ENCODE measurements at regions not wholly inside any gene's neighbourhood (a gene's known extent, or its start where the extent isn't known, plus 50 kb on each side); places are given as distances from the start of the nearest gene placed in this dataset.

GRCh38 chr1:36553591-36554322, 71.0 kb upstream of the CSF3R start:
- Histone ChIP-seq H3K27me3 (replicated peaks; ENCODE audit: insufficient read depth, low read length) (peaks cover 88% of the 10 kb centered on the region), H3K9me2 (replicated peaks; ENCODE audit: insufficient read depth, low read length) (no peaks in the 10 kb centered on the region), H3K79me2 (ENCODE audit: low read length) (no peaks in the 10 kb centered on the region), H3K9ac (ENCODE audit: low read length) (no peak overlapping the region), H3F3A (ENCODE audit: insufficient read depth, low read length) (no peaks in the 10 kb centered on the region), H3K4me1 (ENCODE audit: low read length) (no peaks in the 10 kb centered on the region), H2AFZ (ENCODE audit: low read length) (no peak overlapping the region), H3K9me3 (replicated peaks; ENCODE audit: insufficient read depth, low read length) (no peaks in the 10 kb centered on the region), H3K36me3 (replicated peaks; ENCODE audit: insufficient read depth, low read length) (no peaks in the 10 kb centered on the region), H4K20me1 (ENCODE audit: insufficient read depth, low read length) (no peaks in the 10 kb centered on the region), H3K4me2 (ENCODE audit: low read depth, low read length) (no peak overlapping the region), H3K27ac (ENCODE audit: low read length) (no peak overlapping the region), H3K4me3 (ENCODE audit: low read length) (no peak overlapping the region)
- TF ChIP-seq, protein P1, sequence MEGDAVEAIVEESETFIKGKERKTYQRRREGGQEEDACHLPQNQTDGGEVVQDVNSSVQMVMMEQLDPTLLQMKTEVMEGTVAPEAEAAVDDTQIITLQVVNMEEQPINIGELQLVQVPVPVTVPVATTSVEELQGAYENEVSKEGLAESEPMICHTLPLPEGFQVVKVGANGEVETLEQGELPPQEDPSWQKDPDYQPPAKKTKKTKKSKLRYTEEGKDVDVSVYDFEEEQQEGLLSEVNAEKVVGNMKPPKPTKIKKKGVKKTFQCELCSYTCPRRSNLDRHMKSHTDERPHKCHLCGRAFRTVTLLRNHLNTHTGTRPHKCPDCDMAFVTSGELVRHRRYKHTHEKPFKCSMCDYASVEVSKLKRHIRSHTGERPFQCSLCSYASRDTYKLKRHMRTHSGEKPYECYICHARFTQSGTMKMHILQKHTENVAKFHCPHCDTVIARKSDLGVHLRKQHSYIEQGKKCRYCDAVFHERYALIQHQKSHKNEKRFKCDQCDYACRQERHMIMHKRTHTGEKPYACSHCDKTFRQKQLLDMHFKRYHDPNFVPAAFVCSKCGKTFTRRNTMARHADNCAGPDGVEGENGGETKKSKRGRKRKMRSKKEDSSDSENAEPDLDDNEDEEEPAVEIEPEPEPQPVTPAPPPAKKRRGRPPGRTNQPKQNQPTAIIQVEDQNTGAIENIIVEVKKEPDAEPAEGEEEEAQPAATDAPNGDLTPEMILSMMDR (IDR thresholded peaks at IDR 0.05; ENCODE audit: low read length), result peak; percentile 79
- no peak for TF ChIP-seq EZH2phosphoT487 (IDR thresholded peaks at IDR 0.05; ENCODE audit: low read length)
- peak; percentile 59 for DNase-seq

GRCh38 chr1:36542962-36543515, 60.3 kb upstream of the CSF3R start:
- H3K4me2 ChIP-seq (ENCODE audit: low read depth, low read length), result no peak overlapping the region
- no peak for TF ChIP-seq EZH2 (optimal IDR thresholded peaks at IDR 0.05; ENCODE audit: low read depth, low read length)
- TF ChIP-seq, protein P1 (IDR thresholded peaks at IDR 0.05; ENCODE audit: low read length), result peak; percentile 25
- H4K20me1 ChIP-seq (ENCODE audit: insufficient read depth, low read length), result no peaks in the 10 kb centered on the region
- no peaks in the 10 kb centered on the region for H3F3A ChIP-seq (ENCODE audit: insufficient read depth, low read length)
- no peaks in the 10 kb centered on the region for H3K9me2 ChIP-seq (replicated peaks; ENCODE audit: insufficient read depth, low read length)
- H3K36me3 ChIP-seq (replicated peaks; ENCODE audit: insufficient read depth, low read length), result no peaks in the 10 kb centered on the region
- no peaks in the 10 kb centered on the region for H3K4me1 ChIP-seq (ENCODE audit: low read length)
- H3K27me3 ChIP-seq (replicated peaks; ENCODE audit: insufficient read depth, low read length), result peaks cover 71% of the 10 kb centered on the region
- H3K9me3 ChIP-seq (replicated peaks; ENCODE audit: insufficient read depth, low read length), result no peaks in the 10 kb centered on the region
- DNase-seq, result no peak
- H3K27ac ChIP-seq (ENCODE audit: low read length), result no peak overlapping the region
- no peaks in the 10 kb centered on the region for H3K79me2 ChIP-seq (ENCODE audit: low read length)
- H3K4me3 ChIP-seq (ENCODE audit: low read length), result no peak overlapping the region
- H3K9ac ChIP-seq (ENCODE audit: low read length), result no peak overlapping the region
- H2AFZ ChIP-seq (ENCODE audit: low read length), result no peak overlapping the region

GRCh38 chr1:36542024-36542961, 59.6 kb upstream of the CSF3R start:
- no peak overlapping the region for H2AFZ ChIP-seq (ENCODE audit: low read length)

More at GRCh38 chr1:36542024-36542961, 59.6 kb upstream of the CSF3R start:
- H3K4me2 ChIP-seq (ENCODE audit: low read depth, low read length), result no peak overlapping the region
- DNase-seq, result no peak
- no peaks in the 10 kb centered on the region for H4K20me1 ChIP-seq (ENCODE audit: insufficient read depth, low read length)
- H3K9me2 ChIP-seq (replicated peaks; ENCODE audit: insufficient read depth, low read length), result no peaks in the 10 kb centered on the region
- H3K4me3 ChIP-seq (ENCODE audit: low read length), result no peak overlapping the region
- no peaks in the 10 kb centered on the region for H3K79me2 ChIP-seq (ENCODE audit: low read length)
- no peaks in the 10 kb centered on the region for H3K9me3 ChIP-seq (replicated peaks; ENCODE audit: insufficient read depth, low read length)
- no peak overlapping the region for H3K27ac ChIP-seq (ENCODE audit: low read length)
- no peaks in the 10 kb centered on the region for H3F3A ChIP-seq (ENCODE audit: insufficient read depth, low read length)
- H3K4me1 ChIP-seq (ENCODE audit: low read length), result no peaks in the 10 kb centered on the region
- H3K36me3 ChIP-seq (replicated peaks; ENCODE audit: insufficient read depth, low read length), result no peaks in the 10 kb centered on the region
- no peak overlapping the region for H3K9ac ChIP-seq (ENCODE audit: low read length)
- H3K27me3 ChIP-seq (replicated peaks; ENCODE audit: insufficient read depth, low read length), result peaks cover 73% of the 10 kb centered on the region
- TF ChIP-seq, protein P1 (IDR thresholded peaks at IDR 0.05; ENCODE audit: low read length), result no peak
- TF ChIP-seq EZH2phosphoT487 (IDR thresholded peaks at IDR 0.05; ENCODE audit: low read length) (no peak), EZH2 (optimal IDR thresholded peaks at IDR 0.05; ENCODE audit: low read depth, low read length) (no peak)
